ENCODE measurements at regions not wholly inside any gene's neighbourhood (a gene's known extent, or its start where the extent isn't known, plus 50 kb on each side); places are given as distances from the start of the nearest gene placed in this dataset.

DNA sequence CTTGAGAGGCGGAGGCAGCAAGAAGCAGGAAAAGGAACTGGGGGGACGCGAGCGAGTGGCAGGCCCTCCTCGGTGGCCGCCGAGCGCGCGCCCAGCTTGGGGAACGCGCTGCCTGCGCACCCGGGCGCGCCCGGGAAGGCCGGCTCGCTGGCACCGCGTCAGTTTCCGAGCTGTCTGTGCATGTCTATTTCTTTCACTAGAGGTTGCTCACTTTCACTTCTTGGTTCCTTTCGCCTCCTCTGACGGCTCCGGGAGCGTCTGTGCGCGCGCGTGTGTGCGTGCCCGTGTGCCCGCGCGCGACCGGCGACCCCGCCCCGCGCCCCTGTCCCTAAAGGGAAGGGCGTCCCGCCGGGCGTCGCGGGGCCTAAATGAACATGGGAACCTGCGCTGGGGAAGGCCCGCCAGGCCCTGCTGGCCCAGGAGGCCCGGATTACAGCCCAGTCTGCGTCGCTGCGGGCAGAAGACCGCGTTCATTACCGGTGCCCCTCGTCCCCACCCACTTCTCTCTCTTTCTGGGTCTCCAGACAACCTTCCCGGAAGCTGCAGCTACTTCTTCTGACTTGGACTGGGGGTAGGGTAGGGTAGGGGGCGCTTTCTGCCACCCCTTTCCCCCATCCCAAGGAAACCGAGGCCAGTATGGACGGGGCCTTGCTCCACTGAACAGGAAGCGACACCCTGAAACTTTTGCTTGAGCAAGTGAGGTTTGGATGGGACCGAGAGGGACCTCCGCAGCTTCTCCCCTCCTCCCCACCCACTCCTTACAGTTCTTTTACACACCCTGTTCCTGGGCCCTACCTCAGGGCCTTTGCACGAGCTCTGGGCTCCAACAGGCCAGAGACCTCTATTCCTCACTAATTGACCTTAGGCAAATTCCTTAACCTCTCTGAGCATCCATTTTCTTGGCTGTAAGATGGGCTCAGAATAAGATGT lies 205.8 kb upstream of the IER5L start:
- ChIA-PET CTCF (no interaction called here), POLR2A (ENCODE audit: low non-redundant PET) (interaction anchor here (0.7 kb wide), 1 partner anchor 105 kb away, joined by 7 read pairs; no protein-coding TSS in a partner anchor)
- DNase-seq (ENCODE audit: low spot score) = peak; percentile 75
- H3K27me3 ChIP-seq (replicated peaks; ENCODE audit: insufficient read depth, low read depth, low read length, poor library complexity) = no peaks in the 10 kb centered on the region
- intact Hi-C loops (cut with micrococcal nuclease; ENCODE audit: unreplicated experiment) = no loop called here
- H3K36me3 ChIP-seq (ENCODE audit: insufficient read depth, low read length, poor library complexity, severe bottlenecking) = no peaks in the 10 kb centered on the region
- H3K4me3 ChIP-seq (ENCODE audit: low read depth, low read length, poor library complexity, severe bottlenecking) = peak overlapping the region; percentile 47
- H3K4me1 ChIP-seq (ENCODE audit: insufficient read depth, low read length, poor library complexity, severe bottlenecking) = peaks cover 10% of the 10 kb centered on the region
- H3K27ac ChIP-seq (ENCODE audit: low read depth, low read length, poor library complexity, severe bottlenecking) = peak overlapping the region; percentile 43
- BruUV-seq (replicated peaks) = no TSS peak
- TF ChIP-seq EZH2 (IDR thresholded peaks at IDR 0.05; ENCODE audit: borderline replicate concordance, low read depth, low read length, poor library complexity, severe bottlenecking) = no peak
- TF ChIP-seq, protein P1, sequence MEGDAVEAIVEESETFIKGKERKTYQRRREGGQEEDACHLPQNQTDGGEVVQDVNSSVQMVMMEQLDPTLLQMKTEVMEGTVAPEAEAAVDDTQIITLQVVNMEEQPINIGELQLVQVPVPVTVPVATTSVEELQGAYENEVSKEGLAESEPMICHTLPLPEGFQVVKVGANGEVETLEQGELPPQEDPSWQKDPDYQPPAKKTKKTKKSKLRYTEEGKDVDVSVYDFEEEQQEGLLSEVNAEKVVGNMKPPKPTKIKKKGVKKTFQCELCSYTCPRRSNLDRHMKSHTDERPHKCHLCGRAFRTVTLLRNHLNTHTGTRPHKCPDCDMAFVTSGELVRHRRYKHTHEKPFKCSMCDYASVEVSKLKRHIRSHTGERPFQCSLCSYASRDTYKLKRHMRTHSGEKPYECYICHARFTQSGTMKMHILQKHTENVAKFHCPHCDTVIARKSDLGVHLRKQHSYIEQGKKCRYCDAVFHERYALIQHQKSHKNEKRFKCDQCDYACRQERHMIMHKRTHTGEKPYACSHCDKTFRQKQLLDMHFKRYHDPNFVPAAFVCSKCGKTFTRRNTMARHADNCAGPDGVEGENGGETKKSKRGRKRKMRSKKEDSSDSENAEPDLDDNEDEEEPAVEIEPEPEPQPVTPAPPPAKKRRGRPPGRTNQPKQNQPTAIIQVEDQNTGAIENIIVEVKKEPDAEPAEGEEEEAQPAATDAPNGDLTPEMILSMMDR (conservative IDR thresholded peaks at IDR 0.05; ENCODE audit: low read depth, low read length) = no peak
- H3K9me3 ChIP-seq (ENCODE audit: low read depth, low read length, poor library complexity, severe bottlenecking) = no peaks in the 10 kb centered on the region

- Histone ChIP-seq H3K36me3 (ENCODE audit: insufficient read depth, low read length, poor library complexity, severe bottlenecking) (no peaks in the 10 kb centered on the region), H3K4me3 (ENCODE audit: low read depth, low read length, poor library complexity, severe bottlenecking) (peak overlapping the region; percentile 47), H3K9me3 (ENCODE audit: low read depth, low read length, poor library complexity, severe bottlenecking) (no peaks in the 10 kb centered on the region), H3K27ac (ENCODE audit: low read depth, low read length, poor library complexity, severe bottlenecking) (peak overlapping the region; percentile 43), H3K4me1 (ENCODE audit: insufficient read depth, low read length, poor library complexity, severe bottlenecking) (peaks cover 10% of the 10 kb centered on the region), H3K27me3 (replicated peaks; ENCODE audit: insufficient read depth, low read depth, low read length, poor library complexity) (no peaks in the 10 kb centered on the region)
- DNase-seq (ENCODE audit: low spot score) = no peak
- intact Hi-C loops (cut with micrococcal nuclease; ENCODE audit: unreplicated experiment) = no loop called here
- BruUV-seq (replicated peaks) = no TSS peak
- ChIA-PET CTCF (no interaction called here), POLR2A (ENCODE audit: low non-redundant PET) (interaction anchor here (0.7 kb wide), 1 partner anchor 104 kb away, joined by 7 read pairs; no protein-coding TSS in a partner anchor)
- TF ChIP-seq EZH2 (IDR thresholded peaks at IDR 0.05; ENCODE audit: borderline replicate concordance, low read depth, low read length, poor library complexity, severe bottlenecking) = no peak
- TF ChIP-seq, protein P1 (conservative IDR thresholded peaks at IDR 0.05; ENCODE audit: low read depth, low read length) = no peak
Observed at GRCh38 chr9:129383019-129383560, 205.0 kb upstream of the IER5L start.

- intact Hi-C loops (cut with micrococcal nuclease; ENCODE audit: unreplicated experiment) = no loop called here
- CTCF ChIA-PET = no interaction called here
- Histone ChIP-seq H3K27ac (ENCODE audit: low read depth, low read length, poor library complexity, severe bottlenecking) (no peak overlapping the region), H3K36me3 (ENCODE audit: insufficient read depth, low read length, poor library complexity, severe bottlenecking) (no peaks in the 10 kb centered on the region), H3K9me3 (ENCODE audit: low read depth, low read length, poor library complexity, severe bottlenecking) (no peaks in the 10 kb centered on the region), H3K4me3 (ENCODE audit: low read depth, low read length, poor library complexity, severe bottlenecking) (no peak overlapping the region), H3K4me1 (ENCODE audit: insufficient read depth, low read length, poor library complexity, severe bottlenecking) (peaks cover 10% of the 10 kb centered on the region), H3K27me3 (replicated peaks; ENCODE audit: insufficient read depth, low read depth, low read length, poor library complexity) (no peaks in the 10 kb centered on the region)
- POLR2A ChIA-PET (ENCODE audit: low non-redundant PET) = no interaction called here
- TF ChIP-seq, protein P1 (conservative IDR thresholded peaks at IDR 0.05; ENCODE audit: low read depth, low read length) = no peak
- no peak for TF ChIP-seq EZH2 (IDR thresholded peaks at IDR 0.05; ENCODE audit: borderline replicate concordance, low read depth, low read length, poor library complexity, severe bottlenecking)
- BruUV-seq (replicated peaks) = no TSS peak
- no peak for DNase-seq (ENCODE audit: low spot score)
Observed at GRCh38 chr9:129382281-129383018, 204.4 kb upstream of the IER5L start.
